Left kidney (tissue), 1 donor: ENCODE measurements at regions not wholly inside any gene's neighbourhood (a gene's known extent, or its start where the extent isn't known, plus 50 kb on each side); places are given as distances from the start of the nearest gene placed in this dataset.
"Not testable (repeated sequence)": the region's sequence is repeated elsewhere in the genome, so short reads cannot be mapped to it uniquely, and the experiment has no call there.

ENCODE experiments used
- DNase-seq: peaks from one replicate; pipeline ENCODE4 v3.0.0-alpha.2; 2013

- DNase-seq = no peak
These were observed 51.2 kb upstream of the PRR5 start for GRCh38 chr22:44650806-44651205.

- no peak for DNase-seq
These were observed 53.0 kb upstream of the PRR5 start for GRCh38 chr22:44648821-44649565.

GRCh38 chr22:44648085-44648820, 53.8 kb upstream of the PRR5 start:
- no peak for DNase-seq

- no peak for DNase-seq
These were observed 54.9 kb upstream of the PRR5 start for GRCh38 chr22:44647141-44647540.

GRCh38 chr22:44646668-44647067, 55.3 kb upstream of the PRR5 start:
- DNase-seq = no peak

GRCh38 chr22:44646141-44646540, 55.9 kb upstream of the PRR5 start:
- DNase-seq = no peak

GRCh38 chr22:44645531-44645930, 56.5 kb upstream of the PRR5 start:
- no peak for DNase-seq

- DNase-seq = no peak
These were observed 56.9 kb upstream of the PRR5 start for GRCh38 chr22:44645083-44645482.

- not testable (repeated sequence) for DNase-seq
These were observed 58.4 kb upstream of the PRR5 start for GRCh38 chr22:44643526-44644101.

- DNase-seq = no peak
These were observed 59.8 kb upstream of the PRR5 start for GRCh38 chr22:44642096-44642644.

- no peak for DNase-seq
These were observed 61.3 kb upstream of the PRR5 start for GRCh38 chr22:44640618-44641155.

GRCh38 chr22:44639891-44640617, 62.0 kb upstream of the PRR5 start:
- DNase-seq = no peak

GRCh38 chr22:44638971-44639760, 62.8 kb upstream of the PRR5 start:
- no peak for DNase-seq

- DNase-seq = not testable (repeated sequence)
These were observed 65.3 kb upstream of the PRR5 start for GRCh38 chr22:44636502-44637206.

- DNase-seq = not testable (repeated sequence)
These were observed 66.4 kb upstream of the PRR5 start for GRCh38 chr22:44635567-44635966.

GRCh38 chr22:44634426-44635321, 67.3 kb upstream of the PRR5 start:
- DNase-seq = no peak

GRCh38 chr22:44633647-44634046, 68.4 kb upstream of the PRR5 start:
- no peak for DNase-seq

GRCh38 chr22:44632541-44633396, 69.2 kb upstream of the PRR5 start:
- no peak for DNase-seq
